ENCODE measurements at regions not wholly inside any gene's neighbourhood (a gene's known extent, or its start where the extent isn't known, plus 50 kb on each side); places are given as distances from the start of the nearest gene placed in this dataset.

DNA sequence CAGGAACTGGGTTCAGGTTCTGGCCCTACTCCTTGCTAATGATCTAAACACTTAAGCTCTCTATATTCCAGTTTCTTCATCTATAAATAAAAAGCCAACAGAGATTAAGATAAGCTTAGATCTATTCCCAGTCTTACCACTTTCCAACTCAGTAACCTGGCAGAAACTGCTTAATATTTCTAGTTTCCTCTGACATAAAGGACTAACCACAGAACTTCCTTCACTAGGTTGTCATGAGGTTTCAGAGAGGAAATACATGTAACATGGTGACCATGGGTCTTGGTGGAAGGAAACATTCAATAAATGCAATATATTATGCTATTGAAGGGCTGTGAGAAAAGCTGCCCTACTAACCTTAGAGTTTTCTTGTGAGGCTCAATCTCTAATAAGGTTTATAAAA is 114.4 kb upstream of the PDE1A start:
- POLR2A ChIA-PET, result no interaction called here
- CTCF ChIA-PET, result no interaction called here
- no peaks in the 10 kb centered on the region for H3K36me3 ChIP-seq (ENCODE audit: control insufficient read depth, insufficient read depth, low read length)
- TF ChIP-seq, protein P1, sequence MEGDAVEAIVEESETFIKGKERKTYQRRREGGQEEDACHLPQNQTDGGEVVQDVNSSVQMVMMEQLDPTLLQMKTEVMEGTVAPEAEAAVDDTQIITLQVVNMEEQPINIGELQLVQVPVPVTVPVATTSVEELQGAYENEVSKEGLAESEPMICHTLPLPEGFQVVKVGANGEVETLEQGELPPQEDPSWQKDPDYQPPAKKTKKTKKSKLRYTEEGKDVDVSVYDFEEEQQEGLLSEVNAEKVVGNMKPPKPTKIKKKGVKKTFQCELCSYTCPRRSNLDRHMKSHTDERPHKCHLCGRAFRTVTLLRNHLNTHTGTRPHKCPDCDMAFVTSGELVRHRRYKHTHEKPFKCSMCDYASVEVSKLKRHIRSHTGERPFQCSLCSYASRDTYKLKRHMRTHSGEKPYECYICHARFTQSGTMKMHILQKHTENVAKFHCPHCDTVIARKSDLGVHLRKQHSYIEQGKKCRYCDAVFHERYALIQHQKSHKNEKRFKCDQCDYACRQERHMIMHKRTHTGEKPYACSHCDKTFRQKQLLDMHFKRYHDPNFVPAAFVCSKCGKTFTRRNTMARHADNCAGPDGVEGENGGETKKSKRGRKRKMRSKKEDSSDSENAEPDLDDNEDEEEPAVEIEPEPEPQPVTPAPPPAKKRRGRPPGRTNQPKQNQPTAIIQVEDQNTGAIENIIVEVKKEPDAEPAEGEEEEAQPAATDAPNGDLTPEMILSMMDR (IDR thresholded peaks at IDR 0.05; ENCODE audit: insufficient read depth, low read depth, low read length), result no peak
- no peak for DNase-seq (ENCODE audit: low read depth)
- no peak overlapping the region for H3K4me3 ChIP-seq (ENCODE audit: low read depth, low read length)
- H3K27me3 ChIP-seq (ENCODE audit: control insufficient read depth, insufficient read depth, low read length), result no peaks in the 10 kb centered on the region

DNA sequence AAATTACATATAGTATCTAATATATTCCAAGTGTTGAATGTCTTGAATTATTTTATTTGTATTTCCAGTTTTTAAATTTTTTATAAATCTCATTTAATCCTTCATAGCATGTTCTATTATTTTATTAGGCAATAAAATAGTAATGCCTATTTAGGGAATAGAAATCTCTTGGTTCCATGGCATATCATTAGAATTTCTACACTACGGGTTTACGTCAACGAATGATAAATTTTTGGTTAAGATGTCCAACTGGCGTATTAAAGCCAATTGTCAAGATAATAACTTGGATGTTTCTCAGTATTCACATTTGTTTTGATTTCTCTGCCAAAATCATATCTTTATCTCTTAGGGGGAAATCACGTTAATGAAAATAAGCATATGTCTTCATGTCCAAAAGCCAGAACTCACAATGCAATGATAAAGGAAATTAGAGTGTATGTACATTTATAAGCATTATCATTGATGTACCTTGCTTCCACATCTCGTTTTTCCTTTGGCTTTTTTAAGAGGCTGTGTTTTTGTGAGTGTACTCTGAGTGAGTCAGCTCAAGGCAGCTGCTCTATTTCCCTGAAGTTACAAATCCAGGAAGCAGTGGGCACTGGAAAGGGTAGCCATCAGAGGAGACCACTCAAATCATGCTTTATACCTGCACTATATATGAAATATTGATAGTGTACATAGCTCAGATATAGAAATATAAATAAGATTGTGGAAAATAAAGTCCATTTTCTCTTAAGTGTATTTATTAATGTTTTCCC is 115.8 kb upstream of the PDE1A start:
- Histone ChIP-seq H3K27me3 (ENCODE audit: control insufficient read depth, insufficient read depth, low read length) (no peaks in the 10 kb centered on the region), H3K36me3 (ENCODE audit: control insufficient read depth, insufficient read depth, low read length) (no peaks in the 10 kb centered on the region), H3K4me3 (ENCODE audit: low read depth, low read length) (no peak overlapping the region)
- POLR2A ChIA-PET, result no interaction called here
- no peak for DNase-seq (ENCODE audit: low read depth)
- TF ChIP-seq, protein P1 (IDR thresholded peaks at IDR 0.05; ENCODE audit: insufficient read depth, low read depth, low read length), result no peak
- CTCF ChIA-PET, result no interaction called here

DNA sequence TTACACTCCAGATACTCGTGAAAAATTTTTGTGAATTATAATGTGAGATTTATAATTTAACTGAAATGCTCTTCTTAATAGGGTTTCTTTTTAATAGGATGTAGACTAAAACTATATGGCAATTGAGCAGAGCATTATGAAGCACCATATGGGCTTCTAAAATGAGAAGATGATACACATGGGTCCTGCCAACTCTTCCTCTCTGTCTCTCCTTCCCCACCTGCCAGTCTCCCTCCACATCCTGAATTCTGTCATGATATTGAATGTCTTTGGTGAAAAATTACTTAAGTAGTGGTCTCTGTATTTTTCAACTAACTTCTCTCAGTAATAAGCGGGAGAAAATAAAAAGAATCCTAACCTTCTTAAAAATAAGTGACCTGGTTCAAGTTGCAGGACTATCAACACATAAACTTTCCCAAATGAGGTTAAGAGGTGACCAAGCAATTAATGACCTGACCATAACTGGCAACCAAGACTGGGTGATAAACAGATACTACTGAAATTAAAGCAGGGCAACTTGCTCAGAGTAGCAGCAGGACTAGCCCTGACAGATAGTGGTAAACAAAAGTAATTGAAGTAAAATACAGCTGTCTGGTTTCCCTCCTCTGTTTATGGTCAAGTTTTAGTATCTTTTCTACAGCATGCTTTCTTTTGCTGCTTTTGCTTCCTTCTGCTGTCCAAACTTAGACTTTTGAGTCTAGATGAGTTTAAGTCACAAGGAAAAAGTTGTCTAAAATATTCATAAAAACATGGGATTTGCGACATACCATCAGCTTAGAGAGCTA is 117.1 kb upstream of the PDE1A start:
- no peak for DNase-seq (ENCODE audit: low read depth)
- ChIA-PET CTCF (no interaction called here), POLR2A (no interaction called here)
- Histone ChIP-seq H3K4me3 (ENCODE audit: low read depth, low read length) (no peak overlapping the region), H3K36me3 (ENCODE audit: control insufficient read depth, insufficient read depth, low read length) (no peaks in the 10 kb centered on the region), H3K27me3 (ENCODE audit: control insufficient read depth, insufficient read depth, low read length) (no peaks in the 10 kb centered on the region)
- TF ChIP-seq, protein P1 (IDR thresholded peaks at IDR 0.05; ENCODE audit: insufficient read depth, low read depth, low read length), result no peak

DNA sequence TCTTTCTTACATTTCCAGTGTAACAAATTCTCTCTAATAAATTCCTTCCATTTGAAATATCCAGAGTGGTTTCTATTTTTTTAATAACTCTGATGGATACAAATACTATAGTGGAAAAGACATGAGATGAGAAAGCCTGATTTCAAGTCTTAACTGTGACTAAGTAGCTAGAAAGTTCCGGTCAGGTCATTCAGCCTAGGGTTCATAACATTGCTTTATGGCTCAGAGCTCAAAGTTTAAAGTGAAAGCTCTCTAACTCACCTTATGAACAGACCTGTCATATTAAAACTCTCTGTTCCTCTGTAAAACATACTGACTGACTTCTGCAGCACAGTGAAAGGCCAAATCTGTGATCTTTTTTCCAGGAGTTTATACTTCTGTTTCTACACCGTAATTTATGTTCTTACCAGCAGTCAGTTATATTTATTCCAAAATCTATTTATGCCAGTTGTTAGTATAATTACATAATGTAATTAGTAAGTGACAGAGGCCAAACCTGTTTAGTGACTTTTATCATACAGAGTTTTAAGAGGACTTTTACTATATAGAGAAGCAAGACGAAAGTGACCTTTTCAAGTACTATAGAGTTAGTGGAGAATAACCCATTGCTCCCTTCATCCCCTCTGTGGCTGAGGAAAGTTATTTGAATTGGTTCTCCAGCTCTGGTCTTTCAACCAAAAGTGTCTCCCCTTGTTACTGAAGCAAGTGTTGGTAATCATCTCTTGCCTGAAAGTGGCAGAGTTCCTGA is 118.8 kb upstream of the PDE1A start:
- DNase-seq (ENCODE audit: low read depth), result no peak
- H3K27me3 ChIP-seq (ENCODE audit: control insufficient read depth, insufficient read depth, low read length), result no peaks in the 10 kb centered on the region

More for the DNA sequence above, 118.8 kb upstream of the PDE1A start:
- Histone ChIP-seq H3K36me3 (ENCODE audit: control insufficient read depth, insufficient read depth, low read length) (no peaks in the 10 kb centered on the region), H3K4me3 (ENCODE audit: low read depth, low read length) (no peak overlapping the region)
- TF ChIP-seq, protein P1 (IDR thresholded peaks at IDR 0.05; ENCODE audit: insufficient read depth, low read depth, low read length), result no peak
- ChIA-PET POLR2A (no interaction called here), CTCF (interaction anchor here (1.4 kb wide), 1 partner anchor 9 kb away, joined by 3 read pairs; no protein-coding TSS in a partner anchor)
